Left lung (tissue), 4 donors: ENCODE measurements at regions not wholly inside any gene's neighbourhood (a gene's known extent, or its start where the extent isn't known, plus 50 kb on each side); places are given as distances from the start of the nearest gene placed in this dataset.
A peak's percentile ranks its signal among the peaks of the same experiment; 100 is the strongest.

ENCODE experiments used
- ATAC-seq: fragments of 200-7000 bp; cut with Tn5 transposase; one replicate; pipeline ENCODE4 v1.9.1; 2020; ENCODE audit warnings: moderate library complexity
- DNase-seq, 4 donors: peaks; one replicate each; pipeline ENCODE4 v3.0.0-alpha.2; 2013 to 2020
- H3K27ac ChIP-seq, 2 donors: fragments of 200-600 bp; sonication (generic) in 1 of 2; one replicate each; pipeline versions ENCODE4 v1.5.0 to v1.8.0; 2020 to 2021
- H3K27me3 ChIP-seq, 2 donors: fragments of 200-600 bp; sonication (generic) in 1 of 2; one replicate each; pipeline versions ENCODE4 v1.5.0 to v1.8.0; 2020 to 2021
- H3K36me3 ChIP-seq, 2 donors: fragments of 200-600 bp; sonication (generic) in 1 of 2; one replicate each; pipeline versions ENCODE4 v1.5.0 to v1.8.0; 2020 to 2021
- H3K4me1 ChIP-seq, 2 donors: fragments of 200-600 bp; one replicate each; pipeline ENCODE4 v1.8.0; 2021
- H3K4me3 ChIP-seq, 2 donors: fragments of 200-600 bp; sonication (generic) in 1 of 2; one replicate each; pipeline versions ENCODE4 v1.5.0 to v1.8.0; 2020 to 2021; ENCODE audit warnings: mild to moderate bottlenecking in 1 of 2
- H3K9me3 ChIP-seq, 2 donors: fragments of 200-600 bp; sonication (generic) in 1 of 2; one replicate each; pipeline versions ENCODE4 v1.5.0 to v1.8.0; 2020 to 2021
- intact Hi-C, 2 donors: fragments of 100-400 bp; cut with DNase I; formaldehyde crosslinking; loops; one replicate each; pipeline versions ENCODE4 v1.11.2 to v1.14.2; 2022
- TF ChIP-seq, protein P1 (sequence below), 2 donors: fragments of 200-600 bp; sonication (generic) in 1 of 2; IDR thresholded peaks; one replicate each; pipeline versions ENCODE4 v1.5.0 to v1.8.0; 2021; ENCODE audit warnings: antibody characterized with exemption in 2 of 2
- donor health status: DM: no; HTN: yes; CAD: no.
- donor health status: DM: no; HTN: no; CAD: no.

DNA sequence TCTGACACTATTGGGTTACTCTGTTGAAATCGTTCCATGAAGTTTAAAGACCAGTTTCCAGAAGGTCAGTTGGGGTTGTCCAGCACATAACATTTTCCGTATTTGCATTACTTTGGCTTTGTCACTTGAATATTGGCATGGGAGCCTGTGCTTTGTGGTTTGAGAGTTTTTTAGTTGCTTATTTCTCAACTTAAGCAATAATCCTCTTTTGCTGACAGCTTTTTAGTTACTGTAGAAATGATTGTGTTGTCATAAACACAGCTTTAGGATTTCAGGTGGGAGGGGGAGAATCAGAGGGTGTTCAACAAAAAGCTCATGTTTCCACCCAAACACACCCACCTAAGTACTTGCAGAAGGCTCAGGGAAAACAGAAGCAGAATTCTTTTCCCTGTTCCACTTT lies 210.7 kb upstream of the TLL1 start:
- intact Hi-C loops: no loop called here
- Histone ChIP-seq H3K36me3 (no peaks in the 10 kb centered on the region), H3K27me3 (no peaks in the 10 kb centered on the region), H3K9me3 (no peaks in the 10 kb centered on the region), H3K4me3 (no peak overlapping the region), H3K4me1 (no peaks in the 10 kb centered on the region), H3K27ac (no peak overlapping the region)
- DNase-seq (peak in 1 of 4 donors; percentile 12), ATAC-seq (peak; percentile 38)
- TF ChIP-seq, protein P1, sequence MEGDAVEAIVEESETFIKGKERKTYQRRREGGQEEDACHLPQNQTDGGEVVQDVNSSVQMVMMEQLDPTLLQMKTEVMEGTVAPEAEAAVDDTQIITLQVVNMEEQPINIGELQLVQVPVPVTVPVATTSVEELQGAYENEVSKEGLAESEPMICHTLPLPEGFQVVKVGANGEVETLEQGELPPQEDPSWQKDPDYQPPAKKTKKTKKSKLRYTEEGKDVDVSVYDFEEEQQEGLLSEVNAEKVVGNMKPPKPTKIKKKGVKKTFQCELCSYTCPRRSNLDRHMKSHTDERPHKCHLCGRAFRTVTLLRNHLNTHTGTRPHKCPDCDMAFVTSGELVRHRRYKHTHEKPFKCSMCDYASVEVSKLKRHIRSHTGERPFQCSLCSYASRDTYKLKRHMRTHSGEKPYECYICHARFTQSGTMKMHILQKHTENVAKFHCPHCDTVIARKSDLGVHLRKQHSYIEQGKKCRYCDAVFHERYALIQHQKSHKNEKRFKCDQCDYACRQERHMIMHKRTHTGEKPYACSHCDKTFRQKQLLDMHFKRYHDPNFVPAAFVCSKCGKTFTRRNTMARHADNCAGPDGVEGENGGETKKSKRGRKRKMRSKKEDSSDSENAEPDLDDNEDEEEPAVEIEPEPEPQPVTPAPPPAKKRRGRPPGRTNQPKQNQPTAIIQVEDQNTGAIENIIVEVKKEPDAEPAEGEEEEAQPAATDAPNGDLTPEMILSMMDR (IDR thresholded peaks at IDR 0.05): no peak

DNA sequence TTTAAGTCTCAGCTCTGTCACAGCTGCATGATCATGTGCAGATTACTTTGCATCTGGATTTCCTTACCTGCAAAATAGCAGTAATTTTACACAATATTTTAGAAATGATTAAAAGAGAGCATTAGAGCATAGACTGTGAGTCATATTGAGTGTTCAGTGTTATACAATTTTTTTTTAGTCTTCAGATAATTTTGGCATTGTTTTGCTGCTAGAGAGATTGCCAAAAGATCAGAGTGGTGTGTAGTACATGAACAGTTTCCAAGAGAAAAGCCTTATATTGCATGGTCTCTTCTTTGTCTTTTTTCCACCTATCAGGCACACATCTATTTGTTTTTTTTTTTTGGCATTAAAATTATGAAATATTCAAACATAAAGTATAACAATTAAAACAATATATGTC lies 209.6 kb upstream of the TLL1 start:
- ATAC-seq: no peak
- TF ChIP-seq, protein P1 (IDR thresholded peaks at IDR 0.05): no peak
- DNase-seq: no peak
- H3K4me1 ChIP-seq: no peaks in the 10 kb centered on the region
- H3K27me3 ChIP-seq: no peaks in the 10 kb centered on the region
- intact Hi-C loops: no loop called here
- no peaks in the 10 kb centered on the region for H3K36me3 ChIP-seq
- H3K9me3 ChIP-seq: no peaks in the 10 kb centered on the region
- no peak overlapping the region for H3K4me3 ChIP-seq
- no peak overlapping the region for H3K27ac ChIP-seq

DNA sequence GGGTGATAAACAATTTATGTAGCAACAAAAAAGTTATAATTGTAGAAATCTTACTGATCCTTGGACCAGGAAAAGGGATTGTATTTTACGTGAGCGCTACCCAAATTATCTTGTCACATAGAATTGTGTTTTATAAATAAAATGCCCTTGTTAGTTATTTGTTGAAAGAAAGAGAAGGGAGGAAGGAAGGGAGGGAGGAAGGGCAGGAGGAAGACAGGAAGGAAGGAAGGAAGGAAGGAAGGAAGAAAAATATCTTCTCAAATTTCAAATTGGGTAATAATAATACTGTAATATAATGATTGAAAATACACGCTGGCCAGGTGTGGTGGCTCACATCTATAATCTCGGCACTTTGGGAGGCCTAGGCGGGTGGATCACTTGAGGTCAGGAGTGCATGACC lies 206.2 kb upstream of the TLL1 start:
- Histone ChIP-seq H3K4me1 (no peaks in the 10 kb centered on the region), H3K4me3 (no peak overlapping the region), H3K27ac (no peak overlapping the region), H3K27me3 (no peaks in the 10 kb centered on the region), H3K9me3 (no peaks in the 10 kb centered on the region), H3K36me3 (no peaks in the 10 kb centered on the region)
- DNase-seq (no peak), ATAC-seq (no peak)
- TF ChIP-seq, protein P1 (IDR thresholded peaks at IDR 0.05): no peak
- intact Hi-C loops: no loop called here

DNA sequence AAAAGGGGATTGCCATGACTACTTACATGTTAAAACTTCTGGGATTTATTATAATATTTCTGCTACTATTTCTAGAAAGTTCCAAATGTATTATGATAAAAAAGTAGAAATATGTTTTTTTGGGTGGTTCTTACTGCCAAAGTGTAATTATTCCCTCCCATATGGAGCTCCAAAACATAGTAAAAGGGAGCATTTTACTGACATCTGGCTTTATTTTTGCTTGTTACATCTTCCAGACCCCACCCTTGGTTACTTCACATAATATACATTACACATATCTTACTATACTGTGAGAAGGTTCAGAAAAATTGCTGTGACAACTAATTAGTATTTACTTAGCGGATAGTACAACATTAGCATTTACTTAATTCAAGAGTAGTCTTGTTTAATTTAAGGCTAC lies 205.1 kb upstream of the TLL1 start:
- TF ChIP-seq, protein P1 (IDR thresholded peaks at IDR 0.05): no peak
- H3K4me1 ChIP-seq: no peaks in the 10 kb centered on the region
- H3K4me3 ChIP-seq: no peak overlapping the region
- H3K27ac ChIP-seq: no peak overlapping the region
- DNase-seq (no peak), ATAC-seq (no peak)
- no peaks in the 10 kb centered on the region for H3K27me3 ChIP-seq
- no peaks in the 10 kb centered on the region for H3K36me3 ChIP-seq
- intact Hi-C loops: no loop called here
- H3K9me3 ChIP-seq: no peaks in the 10 kb centered on the region

DNA sequence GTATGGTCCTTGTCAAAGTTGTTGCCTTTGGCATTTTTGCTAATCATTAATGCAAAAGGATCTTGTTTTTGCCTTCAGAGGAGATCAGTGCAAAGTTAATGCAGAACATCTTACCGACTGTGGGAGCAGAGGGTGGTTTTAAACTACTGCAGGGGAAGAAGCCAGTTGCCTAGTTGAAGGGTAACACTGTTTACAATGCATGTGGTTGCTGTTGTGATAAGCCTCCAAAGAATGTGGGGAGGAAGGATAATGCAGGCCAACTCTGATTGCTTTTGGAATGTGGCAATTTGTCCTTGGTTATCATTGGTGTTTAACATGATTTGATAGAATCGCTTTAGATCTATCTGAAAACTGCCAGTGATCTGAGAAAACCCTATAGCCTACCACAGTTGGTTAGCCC lies 204.3 kb upstream of the TLL1 start:
- no peak for DNase-seq
- no peak for ATAC-seq
- TF ChIP-seq, protein P1 (IDR thresholded peaks at IDR 0.05): no peak
- Histone ChIP-seq H3K27ac (no peak overlapping the region), H3K9me3 (no peaks in the 10 kb centered on the region), H3K4me3 (no peak overlapping the region), H3K27me3 (no peaks in the 10 kb centered on the region), H3K36me3 (no peaks in the 10 kb centered on the region), H3K4me1 (no peaks in the 10 kb centered on the region)
- intact Hi-C loops: no loop called here
